Psoas muscle (tissue), 7 donors: ENCODE measurements at regions not wholly inside any gene's neighbourhood (a gene's known extent, or its start where the extent isn't known, plus 50 kb on each side); places are given as distances from the start of the nearest gene placed in this dataset.

ENCODE experiments used
- ATAC-seq, 4 donors: fragments of 200-7000 bp; cut with Tn5 transposase; one replicate each; pipeline ENCODE4 v1.9.1; 2020; ENCODE audit warnings: moderate library complexity in 3 of 4, mild to moderate bottlenecking in 2 of 4
- DNase-seq, 2 donors: peaks; one replicate each; pipeline ENCODE4 v3.0.0-alpha.2; 2020
- H3K27ac ChIP-seq: fragments of 200-600 bp; one replicate; pipeline ENCODE4 v1.8.0; 2022
- H3K27me3 ChIP-seq, 3 donors: fragments of 200-600 bp in 1 of 3; one replicate each; pipeline versions ENCODE4 v1.6.1 to v1.8.0; 2013 to 2022; ENCODE audit warnings: low read length in 2 of 3, mild to moderate bottlenecking in 2 of 3, moderate library complexity in 1 of 3; ENCODE audit not compliant: insufficient read depth in 3 of 3
- H3K36me3 ChIP-seq, 2 donors: fragments of 200-600 bp in 1 of 2; one replicate each; pipeline versions ENCODE4 v1.6.1 to v1.8.0; 2013 to 2022; ENCODE audit warnings: low read depth in 1 of 2, mild to moderate bottlenecking in 1 of 2, moderate library complexity in 1 of 2; ENCODE audit not compliant: insufficient read depth in 1 of 2
- H3K4me1 ChIP-seq: fragments of 200-600 bp; one replicate; pipeline ENCODE4 v1.8.0; 2022
- H3K4me3 ChIP-seq: fragments of 200-600 bp; one replicate; pipeline ENCODE4 v1.8.0; 2022; ENCODE audit warnings: mild to moderate bottlenecking
- H3K9me3 ChIP-seq: fragments of 200-600 bp; one replicate; pipeline ENCODE4 v1.8.0; 2022
- WGBS, 3 donors: extraction: QIAGEN DNeasy Blood & Tissue Kit; methylation state at CpG; one replicate each; pipeline versions ENCODE4 v1.1.6 to v1.1.7; 2013; 5-methylcytosine and 5-hydroxymethylcytosine counted together
- intact Hi-C, 2 donors: fragments of 100-400 bp; cut with DNase I; formaldehyde crosslinking; loops; one replicate each; pipeline versions ENCODE4 v1.11.0 to v1.14.2; 2022
- TF ChIP-seq, protein P1 (sequence below): fragments of 200-600 bp; IDR thresholded peaks from one replicate; pipeline ENCODE4 v1.8.0; 2022; ENCODE audit warnings: antibody characterized with exemption
- donor health status: healthy with polysubstance abuse.
- donor health status: DM: no; HTN: no; CAD: no; lungs with moderate emphysema.
- donor health status: Bipolar disorder and iron deficiency.
- donor health status: healthy.
- donor health status: DM: yes; HTN: yes; CAD: no.
- donor health status: DM: no; HTN: no; CAD: no.
- donor health status: DM: yes; HTN: yes; CAD: no.

DNA sequence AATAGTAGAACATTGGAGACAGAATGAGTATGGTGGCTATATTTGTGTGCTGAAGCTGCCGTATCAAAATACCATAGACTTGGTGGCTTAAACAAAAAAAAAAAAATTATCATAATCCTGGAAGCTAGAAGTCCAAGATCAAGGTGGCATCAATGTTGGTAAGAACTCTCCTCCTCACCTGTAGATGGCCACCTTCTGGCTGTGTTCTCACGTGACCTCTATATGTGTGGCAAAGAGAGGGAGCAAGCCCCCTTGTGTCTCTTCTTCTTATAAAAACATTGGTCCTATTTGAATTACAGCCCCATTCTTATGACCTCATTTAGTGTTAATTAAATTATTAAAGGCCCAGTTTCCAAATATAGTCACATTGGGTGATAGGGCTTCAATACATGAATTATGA lies 1640.9 kb upstream of the PCDH7 start:
- Histone ChIP-seq H3K27ac (no peak overlapping the region), H3K36me3 (no peaks in the 10 kb centered on the region), H3K9me3 (no peaks in the 10 kb centered on the region), H3K27me3 (no peaks in the 10 kb centered on the region), H3K4me1 (no peaks in the 10 kb centered on the region), H3K4me3 (no peak overlapping the region)
- intact Hi-C loops = no loop called here
- DNase-seq (no peak), ATAC-seq (no peak)
- 84 to 86% (median 85%) methylated on average over 2 of the region's 2 CpGs for WGBS, 3 donors
- TF ChIP-seq, protein P1, sequence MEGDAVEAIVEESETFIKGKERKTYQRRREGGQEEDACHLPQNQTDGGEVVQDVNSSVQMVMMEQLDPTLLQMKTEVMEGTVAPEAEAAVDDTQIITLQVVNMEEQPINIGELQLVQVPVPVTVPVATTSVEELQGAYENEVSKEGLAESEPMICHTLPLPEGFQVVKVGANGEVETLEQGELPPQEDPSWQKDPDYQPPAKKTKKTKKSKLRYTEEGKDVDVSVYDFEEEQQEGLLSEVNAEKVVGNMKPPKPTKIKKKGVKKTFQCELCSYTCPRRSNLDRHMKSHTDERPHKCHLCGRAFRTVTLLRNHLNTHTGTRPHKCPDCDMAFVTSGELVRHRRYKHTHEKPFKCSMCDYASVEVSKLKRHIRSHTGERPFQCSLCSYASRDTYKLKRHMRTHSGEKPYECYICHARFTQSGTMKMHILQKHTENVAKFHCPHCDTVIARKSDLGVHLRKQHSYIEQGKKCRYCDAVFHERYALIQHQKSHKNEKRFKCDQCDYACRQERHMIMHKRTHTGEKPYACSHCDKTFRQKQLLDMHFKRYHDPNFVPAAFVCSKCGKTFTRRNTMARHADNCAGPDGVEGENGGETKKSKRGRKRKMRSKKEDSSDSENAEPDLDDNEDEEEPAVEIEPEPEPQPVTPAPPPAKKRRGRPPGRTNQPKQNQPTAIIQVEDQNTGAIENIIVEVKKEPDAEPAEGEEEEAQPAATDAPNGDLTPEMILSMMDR = no peak

DNA sequence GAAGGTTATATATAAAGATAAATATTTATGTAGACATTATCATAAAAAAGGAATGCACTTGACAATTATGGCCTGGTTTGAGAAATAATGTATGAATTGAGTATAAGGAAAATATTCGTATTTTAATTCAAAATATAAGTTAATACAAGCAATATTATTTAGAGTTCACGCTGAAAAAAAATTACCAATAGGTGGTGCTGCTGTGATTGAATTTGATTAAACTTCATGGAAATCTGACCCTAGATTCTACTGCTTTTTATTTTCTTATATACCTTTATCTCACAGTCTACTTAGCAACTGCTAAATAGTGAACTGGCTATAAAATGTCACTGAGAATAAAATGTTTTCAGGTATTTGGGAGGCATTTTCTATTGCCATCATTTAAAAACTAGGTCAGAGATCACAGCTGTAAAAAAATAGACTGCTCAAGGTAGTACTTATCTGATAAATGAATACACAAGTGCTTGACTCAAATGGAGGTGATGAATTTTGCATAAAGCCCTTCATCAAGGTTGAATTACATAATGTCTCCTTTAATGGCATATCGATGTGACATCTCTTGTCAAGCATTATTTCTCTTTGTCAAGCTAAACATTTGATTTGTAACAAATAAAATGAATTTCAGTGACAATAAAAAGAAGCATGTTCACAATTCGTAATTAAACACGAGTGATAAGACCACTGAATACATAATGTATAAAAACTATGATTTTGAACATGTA lies 1638.8 kb upstream of the PCDH7 start:
- intact Hi-C loops = no loop called here
- TF ChIP-seq, protein P1 = no peak
- Histone ChIP-seq H3K27me3 (no peaks in the 10 kb centered on the region), H3K27ac (no peak overlapping the region), H3K4me1 (no peaks in the 10 kb centered on the region), H3K9me3 (no peaks in the 10 kb centered on the region), H3K36me3 (no peaks in the 10 kb centered on the region), H3K4me3 (no peak overlapping the region)
- no peak for ATAC-seq
- WGBS, 3 donors = 69 to 75% (median 69%) methylated on average over 5 of the region's 5 CpGs
- no peak for DNase-seq

DNA sequence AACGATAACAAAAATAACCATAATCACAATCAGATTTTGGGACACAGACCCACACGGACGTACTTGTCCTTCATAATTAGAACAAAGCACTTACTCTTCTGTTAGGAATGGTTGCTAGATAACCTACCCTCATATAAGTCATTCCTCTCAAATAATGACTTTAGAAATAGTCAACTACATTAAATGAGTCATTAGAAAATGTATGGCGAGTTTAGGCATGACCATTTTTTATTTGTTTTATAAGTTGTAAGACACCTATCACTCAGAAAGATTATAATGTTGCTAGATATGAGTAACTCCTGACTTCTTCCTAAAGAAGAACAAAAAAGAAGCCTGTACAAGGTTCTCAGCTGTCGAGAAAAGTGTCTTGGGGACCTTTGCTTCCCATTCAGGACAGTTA lies 1637.5 kb upstream of the PCDH7 start:
- no peak overlapping the region for H3K4me3 ChIP-seq
- no peaks in the 10 kb centered on the region for H3K4me1 ChIP-seq
- H3K27ac ChIP-seq = no peak overlapping the region
- H3K36me3 ChIP-seq = no peaks in the 10 kb centered on the region
- no peak for ATAC-seq
- H3K27me3 ChIP-seq = no peaks in the 10 kb centered on the region
- TF ChIP-seq, protein P1 = no peak
- H3K9me3 ChIP-seq = no peaks in the 10 kb centered on the region
- 60 to 86% (median 85%) methylated on average over 5 of the region's 5 CpGs for WGBS, 3 donors
- DNase-seq = no peak
- intact Hi-C loops = no loop called here

DNA sequence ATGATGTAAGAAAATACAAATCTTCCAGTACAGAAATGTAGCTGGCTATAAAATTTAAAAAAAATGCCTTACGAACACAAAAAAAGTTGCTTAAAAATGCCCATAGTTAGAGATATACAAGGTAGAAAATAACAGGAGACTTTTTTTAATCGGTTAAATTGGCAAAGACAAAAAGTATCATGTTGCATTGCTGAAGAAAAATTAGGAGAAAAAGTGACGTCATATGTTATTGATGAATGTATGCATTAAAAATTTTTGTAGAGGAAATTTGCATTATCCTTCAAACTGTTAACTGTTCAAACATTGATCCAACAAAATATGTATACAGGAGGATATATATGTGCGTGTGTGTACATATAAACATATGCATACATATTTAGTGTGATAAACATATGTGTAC lies 1634.4 kb upstream of the PCDH7 start:
- Histone ChIP-seq H3K27me3 (no peaks in the 10 kb centered on the region), H3K4me1 (no peaks in the 10 kb centered on the region), H3K36me3 (no peaks in the 10 kb centered on the region), H3K27ac (no peak overlapping the region), H3K9me3 (no peaks in the 10 kb centered on the region), H3K4me3 (no peak overlapping the region)
- ATAC-seq = no peak
- TF ChIP-seq, protein P1 = no peak
- 81 to 86% (median 84%) methylated on average over 4 of the region's 4 CpGs for WGBS, 3 donors
- no peak for DNase-seq
- intact Hi-C loops = no loop called here

- no peak overlapping the region for H3K4me3 ChIP-seq
- no peak for DNase-seq
- H3K9me3 ChIP-seq = no peaks in the 10 kb centered on the region
- 91 to 96% (median 94%) methylated on average over 3 of the region's 3 CpGs for WGBS, 3 donors
- intact Hi-C loops = no loop called here
- no peaks in the 10 kb centered on the region for H3K4me1 ChIP-seq
- no peak overlapping the region for H3K27ac ChIP-seq
- no peak for ATAC-seq
- no peaks in the 10 kb centered on the region for H3K27me3 ChIP-seq
- TF ChIP-seq, protein P1 = no peak
- no peaks in the 10 kb centered on the region for H3K36me3 ChIP-seq
Observed at GRCh38 chr4:29104694-29105093, 1615.5 kb upstream of the PCDH7 start.
